ENCODE measurements at regions not wholly inside any gene's neighbourhood (a gene's known extent, or its start where the extent isn't known, plus 50 kb on each side); places are given as distances from the start of the nearest gene placed in this dataset.

- Mint-ChIP-seq H3K4me1 (ENCODE audit: low read depth) (no peaks in the 10 kb centered on the region), H3K4me3 (no peak overlapping the region), H3K27me3 (ENCODE audit: insufficient read depth) (no peaks in the 10 kb centered on the region), H3K36me3 (ENCODE audit: low read depth) (peaks cover 5% of the 10 kb centered on the region; the same call in 1 of the 2 replicates), H3K27ac (no peak overlapping the region), H3K9me3 (peaks cover 26% of the 10 kb centered on the region)
- no peak for DNase-seq
- TF ChIP-seq CTCF (IDR thresholded peaks at IDR 0.05) = no peak
Observed at GRCh38 chr4:30495251-30495650, 224.9 kb upstream of the PCDH7 start.

GRCh38 chr4:30495651-30496310, 224.4 kb upstream of the PCDH7 start:
- DNase-seq = no peak
- Mint-ChIP-seq H3K9me3 (peaks cover 27% of the 10 kb centered on the region), H3K36me3 (ENCODE audit: low read depth) (peaks cover 5% of the 10 kb centered on the region; the same call in 1 of the 2 replicates), H3K4me3 (no peak overlapping the region), H3K4me1 (ENCODE audit: low read depth) (no peaks in the 10 kb centered on the region), H3K27ac (no peak overlapping the region), H3K27me3 (ENCODE audit: insufficient read depth) (no peaks in the 10 kb centered on the region)
- no peak for TF ChIP-seq CTCF (IDR thresholded peaks at IDR 0.05)

GRCh38 chr4:30511751-30512150, 208.4 kb upstream of the PCDH7 start:
- Mint-ChIP-seq H3K27ac (no peak overlapping the region), H3K9me3 (peaks cover 30% of the 10 kb centered on the region), H3K4me1 (ENCODE audit: low read depth) (no peaks in the 10 kb centered on the region), H3K36me3 (ENCODE audit: low read depth) (no peaks in the 10 kb centered on the region), H3K27me3 (ENCODE audit: insufficient read depth) (no peaks in the 10 kb centered on the region), H3K4me3 (no peak overlapping the region)
- DNase-seq = no peak
- TF ChIP-seq CTCF (IDR thresholded peaks at IDR 0.05) = no peak

DNA sequence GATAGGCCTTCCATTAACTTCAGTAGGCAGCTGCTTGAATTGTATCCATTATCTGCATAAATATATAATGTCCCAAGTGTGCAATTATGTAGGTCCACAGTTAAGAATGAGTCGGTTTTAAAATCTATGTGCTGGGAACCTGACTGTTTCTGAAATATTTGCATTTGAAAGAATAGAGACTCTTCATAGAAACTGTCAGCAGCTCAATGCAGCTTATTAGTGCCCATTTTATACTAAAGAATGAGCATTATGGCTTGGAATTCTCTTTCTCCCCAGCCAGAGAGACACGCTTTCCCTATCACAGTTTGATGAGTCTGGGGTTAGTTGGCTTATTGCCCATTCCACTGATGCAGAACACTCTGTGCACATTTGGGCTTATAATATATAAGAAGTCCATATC, 202.0 kb upstream of the PCDH7 start:
- H3K9me3 Mint-ChIP-seq = peaks cover 33% of the 10 kb centered on the region
- DNase-seq = no peak
- H3K27me3 Mint-ChIP-seq (ENCODE audit: insufficient read depth) = no peaks in the 10 kb centered on the region
- H3K4me1 Mint-ChIP-seq (ENCODE audit: low read depth) = no peaks in the 10 kb centered on the region
- H3K4me3 Mint-ChIP-seq = no peak overlapping the region
- no peak overlapping the region for H3K27ac Mint-ChIP-seq
- no peak for TF ChIP-seq CTCF (IDR thresholded peaks at IDR 0.05)
- H3K36me3 Mint-ChIP-seq (ENCODE audit: low read depth) = no peaks in the 10 kb centered on the region

GRCh38 chr4:30525662-30526315, 194.4 kb upstream of the PCDH7 start:
- Mint-ChIP-seq H3K4me3 (no peak overlapping the region), H3K27ac (no peak overlapping the region), H3K4me1 (ENCODE audit: low read depth) (no peaks in the 10 kb centered on the region), H3K27me3 (ENCODE audit: insufficient read depth) (no peaks in the 10 kb centered on the region), H3K9me3 (peaks cover 35% of the 10 kb centered on the region), H3K36me3 (ENCODE audit: low read depth) (no peaks in the 10 kb centered on the region; the same call in 1 of the 2 replicates)
- TF ChIP-seq CTCF (IDR thresholded peaks at IDR 0.05) = no peak
- DNase-seq = no peak

Measured in HFFc6 (cell line).